SKM-1 (cell line): ENCODE measurements at regions not wholly inside any gene's neighbourhood (a gene's known extent, or its start where the extent isn't known, plus 50 kb on each side); places are given as distances from the start of the nearest gene placed in this dataset.
"Not testable (repeated sequence)": the region's sequence is repeated elsewhere in the genome, so short reads cannot be mapped to it uniquely, and the experiment has no call there.

Experiments
- DNase-seq: peaks from one replicate; lab custom pipeline; 2025; ENCODE audit not compliant: unreplicated experiment; lab: John Stamatoyannopoulos, UW

- DNase-seq, result no peak
Measured at GRCh38 chr12:124386661-124387527, 92.0 kb downstream of the RFLNA start.

GRCh38 chr12:124386059-124386458, 91.2 kb downstream of the RFLNA start:
- no peak for DNase-seq

- no peak for DNase-seq
Measured at GRCh38 chr12:124385219-124385969, 90.5 kb downstream of the RFLNA start.

GRCh38 chr12:124384299-124384894, 89.5 kb downstream of the RFLNA start:
- DNase-seq, result no peak

GRCh38 chr12:124383028-124383427, 88.1 kb downstream of the RFLNA start:
- no peak for DNase-seq

- DNase-seq, result peak; percentile 24
Measured at GRCh38 chr12:124381456-124382296, 86.8 kb downstream of the RFLNA start.

- no peak for DNase-seq
Measured at GRCh38 chr12:124380796-124381455, 86.0 kb downstream of the RFLNA start.

GRCh38 chr12:124379938-124380754, 85.3 kb downstream of the RFLNA start:
- peak; percentile 21 for DNase-seq

GRCh38 chr12:124379379-124379937, 84.6 kb downstream of the RFLNA start:
- no peak for DNase-seq

GRCh38 chr12:124378926-124379325, 84.0 kb downstream of the RFLNA start:
- DNase-seq, result no peak

- no peak for DNase-seq
Measured at GRCh38 chr12:124377981-124378509, 83.2 kb downstream of the RFLNA start.

- no peak for DNase-seq
Measured at GRCh38 chr12:124376435-124376834, 81.5 kb downstream of the RFLNA start.

GRCh38 chr12:124375789-124376175, 80.9 kb downstream of the RFLNA start:
- DNase-seq, result no peak

GRCh38 chr12:124375141-124375788, 80.4 kb downstream of the RFLNA start:
- DNase-seq, result no peak

GRCh38 chr12:124374567-124374966, 79.7 kb downstream of the RFLNA start:
- DNase-seq, result no peak

- no peak for DNase-seq
Measured at GRCh38 chr12:124374147-124374546, 79.3 kb downstream of the RFLNA start.

- DNase-seq, result not testable (repeated sequence)
Measured at GRCh38 chr12:124373701-124374100, 78.8 kb downstream of the RFLNA start.

GRCh38 chr12:124372831-124373230, 77.9 kb downstream of the RFLNA start:
- no peak for DNase-seq
